Fibroblast of lung (primary cell): ENCODE measurements at regions not wholly inside any gene's neighbourhood (a gene's known extent, or its start where the extent isn't known, plus 50 kb on each side); places are given as distances from the start of the nearest gene placed in this dataset.

Experiments used
- DNase-seq, 2 donors: peaks; one replicate each; pipeline versions ENCODE4 v3.0.0 to v3.0.0-alpha.2; 2010; ENCODE audit warnings: low read depth in 2 of 2
- H2AFZ ChIP-seq: 2 replicates; pipeline ENCODE4 v1.5.1; 2012; ENCODE audit warnings: low read length, control low read depth, inconsistent platforms
- H3K27ac ChIP-seq: 2 replicates; pipeline ENCODE4 v1.5.1; 2011; ENCODE audit warnings: low read length, control low read depth; ENCODE audit not compliant: insufficient read depth
- H3K27me3 ChIP-seq: 2 replicates; pipeline ENCODE4 v1.5.1; 2011; ENCODE audit warnings: mild to moderate bottlenecking, low read length; ENCODE audit not compliant: control insufficient read depth, insufficient read depth
- H3K36me3 ChIP-seq: 2 replicates; pipeline ENCODE4 v1.5.1; 2011; ENCODE audit warnings: low read length; ENCODE audit not compliant: control insufficient read depth, insufficient read depth
- H3K4me1 ChIP-seq: 2 replicates; pipeline ENCODE4 v1.5.1; 2011; ENCODE audit warnings: low read length; ENCODE audit not compliant: control insufficient read depth, insufficient read depth; ENCODE audit errors: extremely low read depth
- H3K4me2 ChIP-seq: 2 replicates; pipeline ENCODE4 v1.5.1; 2011; ENCODE audit warnings: low read length, control low read depth; ENCODE audit not compliant: insufficient read depth; ENCODE audit errors: extremely low read depth
- H3K4me3 ChIP-seq, 4 experiments: fragments of 200-600 bp in 1 of 4; sonication (generic) in 1 of 4; replicated peaks in 1 of 4; 2 replicates each; pipeline ENCODE4 v1.5.1; 2011 to 2016; ENCODE audit warnings: low read length in 4 of 4, low read depth in 3 of 4, mild to moderate bottlenecking in 3 of 4, control low read depth in 2 of 4, inconsistent platforms in 1 of 4, mixed read lengths in 1 of 4; ENCODE audit not compliant: insufficient read depth in 1 of 4; ENCODE audit errors: control extremely low read depth in 1 of 4
- H3K79me2 ChIP-seq: 2 replicates; pipeline ENCODE4 v1.5.1; 2012; ENCODE audit warnings: mild to moderate bottlenecking, low read length, inconsistent platforms; ENCODE audit not compliant: control insufficient read depth, insufficient read depth
- H3K9ac ChIP-seq: 2 replicates; pipeline ENCODE4 v1.5.1; 2011; ENCODE audit warnings: mild to moderate bottlenecking, low read length, control low read depth; ENCODE audit not compliant: insufficient read depth
- H3K9me3 ChIP-seq: 2 replicates; pipeline ENCODE4 v1.5.1; 2012; ENCODE audit warnings: low read depth, low read length; ENCODE audit not compliant: control insufficient read depth, insufficient read depth
- H4K20me1 ChIP-seq: 2 replicates; pipeline ENCODE4 v1.5.1; 2011; ENCODE audit warnings: low read length; ENCODE audit not compliant: control insufficient read depth, insufficient read depth; ENCODE audit errors: extremely low read depth
- CTCF ChIP-seq, 2 donors: IDR thresholded peaks in 1 of 2; conservative IDR thresholded peaks in 1 of 2; 1 replicate in 1 of 2; 2 replicates in 1 of 2; pipeline ENCODE4 v1.5.1; 2011 to 2012; ENCODE audit warnings: low read length in 2 of 2, control low read depth in 1 of 2, inconsistent platforms in 1 of 2, low read depth in 1 of 2, mild to moderate bottlenecking in 1 of 2
- EZH2 ChIP-seq: IDR thresholded peaks from 2 replicates; pipeline ENCODE4 v1.5.1; 2012; ENCODE audit warnings: low read length, control low read depth, mild to moderate bottlenecking; ENCODE audit errors: missing control alignments

DNA sequence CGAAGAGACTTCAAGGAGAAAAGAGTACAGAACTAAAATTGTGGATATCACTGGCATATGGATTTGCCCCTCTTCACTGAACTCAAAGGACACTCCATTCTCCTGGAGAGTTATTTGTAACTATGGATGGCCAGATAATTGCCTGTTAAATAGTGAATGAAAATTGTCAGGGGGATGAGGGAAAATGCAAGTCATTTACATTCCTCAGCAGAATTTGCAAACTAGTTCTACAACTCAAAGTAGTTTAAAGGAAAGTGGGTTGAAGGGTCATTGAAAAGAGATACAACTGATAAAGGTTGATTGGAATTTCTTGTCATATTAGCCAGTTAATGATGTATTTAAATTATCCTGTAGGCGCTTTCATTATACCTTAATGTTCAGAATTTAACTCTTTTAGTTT, 266.5 kb upstream of the SPOPL start:
- H3K4me1 ChIP-seq, result peaks cover 3% of the 10 kb centered on the region
- no peak overlapping the region for H3K4me3 ChIP-seq
- no peak overlapping the region for H2AFZ ChIP-seq
- no peaks in the 10 kb centered on the region for H3K9me3 ChIP-seq
- H3K27me3 ChIP-seq, result no peaks in the 10 kb centered on the region
- no peak overlapping the region for H3K4me2 ChIP-seq
- no peak for DNase-seq
- no peaks in the 10 kb centered on the region for H3K36me3 ChIP-seq
- H3K27ac ChIP-seq, result no peak overlapping the region
- no peaks in the 10 kb centered on the region for H4K20me1 ChIP-seq
- no peaks in the 10 kb centered on the region for H3K79me2 ChIP-seq
- TF ChIP-seq EZH2, result no peak
- no peak for TF ChIP-seq CTCF (conservative IDR thresholded peaks at IDR 0.05 in 1 of 2, IDR thresholded peaks at IDR 0.05 in 1 of 2; ENCODE audit: low read depth in 1 of 2, low read length in 2 of 2)
- no peak overlapping the region for H3K9ac ChIP-seq

- H3K9ac ChIP-seq, result no peak overlapping the region
- no peaks in the 10 kb centered on the region for H4K20me1 ChIP-seq
- H3K4me3 ChIP-seq, result no peak overlapping the region
- H2AFZ ChIP-seq, result no peak overlapping the region
- no peak overlapping the region for H3K27ac ChIP-seq
- peaks cover 6% of the 10 kb centered on the region for H3K4me1 ChIP-seq
- no peak overlapping the region for H3K4me2 ChIP-seq
- no peak for DNase-seq
- H3K36me3 ChIP-seq, result no peaks in the 10 kb centered on the region
- H3K79me2 ChIP-seq, result no peaks in the 10 kb centered on the region
- no peaks in the 10 kb centered on the region for H3K9me3 ChIP-seq
- TF ChIP-seq EZH2 (no peak), CTCF (conservative IDR thresholded peaks at IDR 0.05 in 1 of 2, IDR thresholded peaks at IDR 0.05 in 1 of 2; ENCODE audit: low read depth in 1 of 2, low read length in 2 of 2) (no peak)
- no peaks in the 10 kb centered on the region for H3K27me3 ChIP-seq
Measured at GRCh38 chr2:138236142-138236541, 265.4 kb upstream of the SPOPL start.

- no peak overlapping the region for H3K4me3 ChIP-seq
- peaks cover 6% of the 10 kb centered on the region for H3K4me1 ChIP-seq
- H3K9ac ChIP-seq, result no peak overlapping the region
- TF ChIP-seq EZH2, result no peak
- no peak for TF ChIP-seq CTCF (conservative IDR thresholded peaks at IDR 0.05 in 1 of 2, IDR thresholded peaks at IDR 0.05 in 1 of 2; ENCODE audit: low read depth in 1 of 2, low read length in 2 of 2)
- no peaks in the 10 kb centered on the region for H3K79me2 ChIP-seq
- no peaks in the 10 kb centered on the region for H3K36me3 ChIP-seq
- no peaks in the 10 kb centered on the region for H4K20me1 ChIP-seq
- H3K27me3 ChIP-seq, result no peaks in the 10 kb centered on the region
- no peak for DNase-seq
- H3K27ac ChIP-seq, result no peak overlapping the region
- no peaks in the 10 kb centered on the region for H3K9me3 ChIP-seq
- no peak overlapping the region for H3K4me2 ChIP-seq
- H2AFZ ChIP-seq, result no peak overlapping the region
Measured at GRCh38 chr2:138237667-138238384, 263.7 kb upstream of the SPOPL start.
